Astrocyte (in vitro differentiated cells and primary cell): ENCODE measurements at regions not wholly inside any gene's neighbourhood (a gene's known extent, or its start where the extent isn't known, plus 50 kb on each side); places are given as distances from the start of the nearest gene placed in this dataset.

Experiments used
- DNase-seq: peaks from one replicate; pipeline ENCODE4 v3.0.0-alpha.2; 2010; ENCODE audit warnings: low read depth
- FAIRE-seq: peaks from 2 replicates; lab custom pipeline; 2011; peaks lifted over from hg19 to GRCh38; lab: Jason Lieb, UNC
- H2AFZ ChIP-seq: 2 replicates; pipeline ENCODE4 v1.6.0; 2012; ENCODE audit warnings: low read depth, low read length, inconsistent platforms
- H3K27ac ChIP-seq: 2 replicates; pipeline ENCODE4 v1.5.1; 2011; ENCODE audit warnings: low read depth, low read length, inconsistent platforms
- H3K27me3 ChIP-seq: 2 replicates; pipeline ENCODE4 v1.6.0; 2011; ENCODE audit warnings: low read length, inconsistent platforms; ENCODE audit not compliant: insufficient read depth
- H3K36me3 ChIP-seq: 2 replicates; pipeline ENCODE4 v1.5.1; 2011; ENCODE audit warnings: low read length, inconsistent platforms; ENCODE audit not compliant: insufficient read depth
- H3K4me1 ChIP-seq: 2 replicates; pipeline ENCODE4 v1.5.1; 2011; ENCODE audit warnings: low read length, inconsistent platforms; ENCODE audit not compliant: insufficient read depth
- H3K4me2 ChIP-seq: 2 replicates; pipeline ENCODE4 v1.6.0; 2012; ENCODE audit warnings: low read length, inconsistent platforms
- H3K4me3 ChIP-seq: 2 replicates; pipeline ENCODE4 v1.5.1; 2011; ENCODE audit warnings: low read depth, mild to moderate bottlenecking, low read length, inconsistent platforms; ENCODE audit not compliant: insufficient read depth
- H3K79me2 ChIP-seq: 2 replicates; pipeline ENCODE4 v1.6.0; 2012; ENCODE audit warnings: mild to moderate bottlenecking, low read length, inconsistent platforms; ENCODE audit not compliant: insufficient read depth
- H3K9ac ChIP-seq: 2 replicates; pipeline ENCODE4 v1.6.0; 2012; ENCODE audit warnings: mild to moderate bottlenecking, low read length, inconsistent platforms
- H3K9me3 ChIP-seq: 2 replicates; pipeline ENCODE4 v1.5.1; 2012; ENCODE audit warnings: low read depth, mild to moderate bottlenecking, low read length, inconsistent platforms; ENCODE audit not compliant: insufficient read depth
- H4K20me1 ChIP-seq: 2 replicates; pipeline ENCODE4 v1.6.0; 2012; ENCODE audit warnings: low read length, inconsistent platforms; ENCODE audit not compliant: insufficient read depth
- H3K27ac Mint-ChIP-seq: one replicate; pipeline ENCODE4 v1.8.0; 2021; ENCODE audit warnings: mild to moderate bottlenecking, mixed read lengths; ENCODE audit not compliant: unreplicated experiment
- H3K27me3 Mint-ChIP-seq: one replicate; pipeline ENCODE4 v1.8.0; 2021; ENCODE audit warnings: low read depth, mixed read lengths; ENCODE audit not compliant: unreplicated experiment
- H3K36me3 Mint-ChIP-seq: one replicate; pipeline ENCODE4 v1.8.0; 2021; ENCODE audit warnings: low read depth, mixed read lengths; ENCODE audit not compliant: unreplicated experiment
- H3K4me1 Mint-ChIP-seq: one replicate; pipeline ENCODE4 v1.8.0; 2021; ENCODE audit warnings: low read depth, mixed read lengths; ENCODE audit not compliant: unreplicated experiment
- H3K4me3 Mint-ChIP-seq: one replicate; pipeline ENCODE4 v1.8.0; 2021; ENCODE audit warnings: mild to moderate bottlenecking, moderate library complexity, mixed read lengths; ENCODE audit not compliant: unreplicated experiment
- H3K9me3 Mint-ChIP-seq: one replicate; pipeline ENCODE4 v1.8.0; 2021; ENCODE audit warnings: mild to moderate bottlenecking, mixed read lengths; ENCODE audit not compliant: unreplicated experiment
- EZH2 ChIP-seq: IDR thresholded peaks from 2 replicates; pipeline ENCODE4 v1.6.1; 2012; ENCODE audit warnings: mild to moderate bottlenecking, low read length, inconsistent platforms; ENCODE audit not compliant: insufficient read depth
- TF ChIP-seq, protein P1 (sequence below): IDR thresholded peaks from 2 replicates; pipeline ENCODE4 v1.5.1; 2011; ENCODE audit warnings: low read depth, mild to moderate bottlenecking, inconsistent platforms, low read length, moderate library complexity; ENCODE audit not compliant: insufficient read depth

DNA sequence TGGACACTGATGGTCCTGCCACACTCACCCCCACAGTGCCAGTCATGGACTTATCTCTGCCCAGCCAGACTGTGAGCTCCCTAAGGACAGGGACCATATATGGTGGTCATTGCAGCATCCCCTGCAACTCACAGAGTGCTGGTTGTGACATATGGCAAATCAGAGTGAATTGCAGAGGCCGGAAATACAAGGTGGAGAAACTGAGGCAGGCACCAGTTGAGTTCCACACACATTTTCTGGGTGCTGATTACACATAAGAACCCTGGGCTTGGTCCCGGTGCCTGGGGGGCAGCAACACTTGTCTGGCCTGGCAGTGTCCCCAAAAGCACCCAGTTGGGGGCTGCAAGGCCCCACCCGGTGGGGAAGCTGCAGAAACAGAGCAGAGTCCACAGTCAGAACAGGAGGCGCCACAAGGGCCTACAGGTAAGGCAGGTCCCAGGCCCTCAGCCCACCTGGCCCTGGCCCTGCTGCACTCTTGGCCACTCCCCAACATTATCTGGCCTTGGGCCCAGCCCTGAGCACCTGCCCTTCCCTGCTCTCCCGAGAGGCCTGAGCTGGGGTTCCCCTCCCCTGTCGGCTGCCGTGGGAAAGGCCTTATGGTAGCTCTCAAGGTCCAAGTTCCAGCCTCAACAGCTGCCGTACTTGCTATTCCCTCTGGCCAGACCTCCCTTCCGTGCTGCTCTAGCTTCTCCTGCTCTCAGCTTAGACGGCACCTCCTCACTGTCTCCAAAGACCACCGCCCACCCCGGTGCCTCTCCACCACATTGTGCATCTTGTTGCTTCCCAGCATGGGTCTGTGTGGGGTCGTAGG is 140.8 kb upstream of the PTPN1 start:
- TF ChIP-seq, protein P1, sequence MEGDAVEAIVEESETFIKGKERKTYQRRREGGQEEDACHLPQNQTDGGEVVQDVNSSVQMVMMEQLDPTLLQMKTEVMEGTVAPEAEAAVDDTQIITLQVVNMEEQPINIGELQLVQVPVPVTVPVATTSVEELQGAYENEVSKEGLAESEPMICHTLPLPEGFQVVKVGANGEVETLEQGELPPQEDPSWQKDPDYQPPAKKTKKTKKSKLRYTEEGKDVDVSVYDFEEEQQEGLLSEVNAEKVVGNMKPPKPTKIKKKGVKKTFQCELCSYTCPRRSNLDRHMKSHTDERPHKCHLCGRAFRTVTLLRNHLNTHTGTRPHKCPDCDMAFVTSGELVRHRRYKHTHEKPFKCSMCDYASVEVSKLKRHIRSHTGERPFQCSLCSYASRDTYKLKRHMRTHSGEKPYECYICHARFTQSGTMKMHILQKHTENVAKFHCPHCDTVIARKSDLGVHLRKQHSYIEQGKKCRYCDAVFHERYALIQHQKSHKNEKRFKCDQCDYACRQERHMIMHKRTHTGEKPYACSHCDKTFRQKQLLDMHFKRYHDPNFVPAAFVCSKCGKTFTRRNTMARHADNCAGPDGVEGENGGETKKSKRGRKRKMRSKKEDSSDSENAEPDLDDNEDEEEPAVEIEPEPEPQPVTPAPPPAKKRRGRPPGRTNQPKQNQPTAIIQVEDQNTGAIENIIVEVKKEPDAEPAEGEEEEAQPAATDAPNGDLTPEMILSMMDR = no peak
- TF ChIP-seq EZH2 = no peak
- H3K36me3 Mint-ChIP-seq = no peaks in the 10 kb centered on the region
- no peak for FAIRE-seq
- H3K36me3 ChIP-seq = no peaks in the 10 kb centered on the region
- no peak for DNase-seq
- no peak overlapping the region for H3K4me3 Mint-ChIP-seq
- H2AFZ ChIP-seq = no peak overlapping the region
- H4K20me1 ChIP-seq = no peaks in the 10 kb centered on the region
- H3K27ac Mint-ChIP-seq = no peak overlapping the region
- H3K27me3 ChIP-seq = no peaks in the 10 kb centered on the region
- no peak overlapping the region for H3K9ac ChIP-seq
- peaks cover 10% of the 10 kb centered on the region for H3K9me3 Mint-ChIP-seq
- peaks cover 3% of the 10 kb centered on the region for H3K4me1 Mint-ChIP-seq
- H3K4me1 ChIP-seq = peaks cover 6% of the 10 kb centered on the region
- no peaks in the 10 kb centered on the region for H3K79me2 ChIP-seq
- H3K4me3 ChIP-seq = no peak overlapping the region
- H3K9me3 ChIP-seq = no peaks in the 10 kb centered on the region
- peaks cover 25% of the 10 kb centered on the region for H3K27me3 Mint-ChIP-seq
- no peak overlapping the region for H3K27ac ChIP-seq
- no peak overlapping the region for H3K4me2 ChIP-seq

DNA sequence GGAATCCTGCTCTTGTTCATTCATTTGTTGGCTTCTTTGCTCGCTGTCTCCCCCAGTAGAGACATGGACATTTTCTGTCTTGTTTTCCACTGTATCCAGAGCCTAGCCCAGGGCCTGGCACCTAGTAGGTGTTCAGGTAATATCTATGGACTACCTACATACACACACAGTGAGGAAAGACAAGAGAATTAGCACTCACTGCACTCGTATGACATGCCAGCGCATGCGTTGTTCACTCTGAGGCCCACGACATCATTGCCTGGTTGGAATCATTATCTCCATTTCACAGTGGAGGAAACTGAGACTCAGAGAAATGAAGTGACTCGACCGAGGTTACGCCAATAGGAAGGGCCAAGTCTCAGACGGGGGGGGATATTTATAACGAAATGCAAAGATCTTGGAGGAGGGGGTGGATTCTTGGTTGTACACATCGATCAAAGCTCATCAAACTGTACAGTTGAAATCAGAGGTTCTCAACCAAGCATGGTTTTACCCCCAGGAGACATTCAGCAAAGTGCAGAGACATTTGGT is 140.1 kb upstream of the PTPN1 start:
- Mint-ChIP-seq H3K4me3 (no peak overlapping the region), H3K27ac (no peak overlapping the region), H3K9me3 (peaks cover 10% of the 10 kb centered on the region), H3K36me3 (no peaks in the 10 kb centered on the region), H3K4me1 (peaks cover 3% of the 10 kb centered on the region), H3K27me3 (peaks cover 28% of the 10 kb centered on the region)
- Histone ChIP-seq H3K9ac (no peak overlapping the region), H3K79me2 (no peaks in the 10 kb centered on the region), H3K27me3 (no peaks in the 10 kb centered on the region), H4K20me1 (no peaks in the 10 kb centered on the region), H3K4me2 (no peak overlapping the region), H2AFZ (no peak overlapping the region), H3K4me1 (peaks cover 6% of the 10 kb centered on the region), H3K27ac (no peak overlapping the region), H3K4me3 (no peak overlapping the region), H3K36me3 (no peaks in the 10 kb centered on the region), H3K9me3 (no peaks in the 10 kb centered on the region)
- DNase-seq = no peak
- FAIRE-seq = no peak
- TF ChIP-seq, protein P1 = no peak
- TF ChIP-seq EZH2 = no peak
